IPS-20b (cell line): ENCODE measurements at regions not wholly inside any gene's neighbourhood (a gene's known extent, or its start where the extent isn't known, plus 50 kb on each side); places are given as distances from the start of the nearest gene placed in this dataset.

Source experiments
- H3K27ac ChIP-seq: one replicate; pipeline ENCODE4 v1.5.1; 2013; ENCODE audit warnings: low read length
- H3K27me3 ChIP-seq: 2 replicates; pipeline ENCODE4 v1.6.1; 2013; ENCODE audit warnings: mild to moderate bottlenecking, low read length, inconsistent platforms; ENCODE audit not compliant: insufficient read depth
- H3K36me3 ChIP-seq: 2 replicates; pipeline ENCODE4 v1.6.1; 2013; ENCODE audit warnings: low read depth, mild to moderate bottlenecking, inconsistent platforms, low read length, moderate library complexity; ENCODE audit not compliant: insufficient read depth
- H3K4me1 ChIP-seq: 2 replicates; pipeline ENCODE4 v1.6.1; 2013; ENCODE audit warnings: mild to moderate bottlenecking, control low read depth, inconsistent platforms, low read length, moderate library complexity; ENCODE audit not compliant: insufficient read depth
- H3K4me3 ChIP-seq: 2 replicates; pipeline ENCODE4 v1.5.1; 2013; ENCODE audit warnings: mild to moderate bottlenecking, low read length, inconsistent platforms
- H3K9ac ChIP-seq: 2 replicates; pipeline ENCODE4 v1.6.1; 2013; ENCODE audit warnings: low read depth, mild to moderate bottlenecking, inconsistent platforms, low read length, moderate library complexity
- H3K9me3 ChIP-seq: 2 replicates; pipeline ENCODE4 v1.6.1; 2013; ENCODE audit warnings: mild to moderate bottlenecking, low read depth, low read length, inconsistent platforms; ENCODE audit not compliant: insufficient read depth

GRCh38 chr7:54080525-54080924, 461.6 kb upstream of the VSTM2A start:
- Histone ChIP-seq H3K27ac (no peak overlapping the region), H3K4me1 (no peaks in the 10 kb centered on the region), H3K9ac (no peak overlapping the region), H3K27me3 (no peaks in the 10 kb centered on the region), H3K4me3 (no peak overlapping the region), H3K36me3 (no peaks in the 10 kb centered on the region), H3K9me3 (no peaks in the 10 kb centered on the region)

GRCh38 chr7:54080971-54081370, 461.2 kb upstream of the VSTM2A start:
- no peaks in the 10 kb centered on the region for H3K4me1 ChIP-seq
- H3K27ac ChIP-seq = no peak overlapping the region
- H3K36me3 ChIP-seq = no peaks in the 10 kb centered on the region
- H3K9ac ChIP-seq = no peak overlapping the region
- no peak overlapping the region for H3K4me3 ChIP-seq
- H3K27me3 ChIP-seq = no peaks in the 10 kb centered on the region
- no peaks in the 10 kb centered on the region for H3K9me3 ChIP-seq

GRCh38 chr7:54084340-54084739, 457.8 kb upstream of the VSTM2A start:
- Histone ChIP-seq H3K9ac (no peak overlapping the region), H3K4me1 (no peaks in the 10 kb centered on the region), H3K27me3 (no peaks in the 10 kb centered on the region), H3K27ac (no peak overlapping the region), H3K9me3 (no peaks in the 10 kb centered on the region), H3K4me3 (no peak overlapping the region), H3K36me3 (no peaks in the 10 kb centered on the region)

- Histone ChIP-seq H3K27ac (no peak overlapping the region), H3K4me1 (no peaks in the 10 kb centered on the region), H3K27me3 (no peaks in the 10 kb centered on the region), H3K4me3 (no peak overlapping the region), H3K36me3 (no peaks in the 10 kb centered on the region), H3K9ac (no peak overlapping the region), H3K9me3 (no peaks in the 10 kb centered on the region)
Measured at GRCh38 chr7:54090652-54091213, 451.4 kb upstream of the VSTM2A start.

GRCh38 chr7:54091322-54091721, 450.9 kb upstream of the VSTM2A start:
- Histone ChIP-seq H3K4me3 (no peak overlapping the region), H3K4me1 (no peaks in the 10 kb centered on the region), H3K36me3 (no peaks in the 10 kb centered on the region), H3K9me3 (no peaks in the 10 kb centered on the region), H3K27me3 (no peaks in the 10 kb centered on the region), H3K9ac (no peak overlapping the region), H3K27ac (no peak overlapping the region)

- H3K27me3 ChIP-seq = no peaks in the 10 kb centered on the region
- no peaks in the 10 kb centered on the region for H3K9me3 ChIP-seq
- no peak overlapping the region for H3K27ac ChIP-seq
- no peak overlapping the region for H3K4me3 ChIP-seq
- no peak overlapping the region for H3K9ac ChIP-seq
- no peaks in the 10 kb centered on the region for H3K36me3 ChIP-seq
- no peaks in the 10 kb centered on the region for H3K4me1 ChIP-seq
Measured at GRCh38 chr7:54097886-54098285, 444.3 kb upstream of the VSTM2A start.

- Histone ChIP-seq H3K4me1 (peaks cover 8% of the 10 kb centered on the region; the same call in 1 of the 2 replicates), H3K27ac (no peak overlapping the region), H3K9ac (no peak overlapping the region), H3K4me3 (no peak overlapping the region), H3K27me3 (no peaks in the 10 kb centered on the region), H3K36me3 (no peaks in the 10 kb centered on the region), H3K9me3 (no peaks in the 10 kb centered on the region)
Measured at GRCh38 chr7:54109501-54109900, 432.7 kb upstream of the VSTM2A start.

GRCh38 chr7:54111814-54112511, 430.2 kb upstream of the VSTM2A start:
- Histone ChIP-seq H3K9me3 (no peaks in the 10 kb centered on the region), H3K4me3 (no peak overlapping the region), H3K4me1 (peaks cover 4% of the 10 kb centered on the region; the same call in 1 of the 2 replicates), H3K27me3 (no peaks in the 10 kb centered on the region), H3K9ac (no peak overlapping the region), H3K27ac (no peak overlapping the region), H3K36me3 (no peaks in the 10 kb centered on the region)

- H3K4me3 ChIP-seq = no peak overlapping the region
- H3K9ac ChIP-seq = no peak overlapping the region
- no peaks in the 10 kb centered on the region for H3K27me3 ChIP-seq
- peaks cover 3% of the 10 kb centered on the region; the same call in 1 of the 2 replicates for H3K4me1 ChIP-seq
- no peaks in the 10 kb centered on the region for H3K36me3 ChIP-seq
- H3K9me3 ChIP-seq = no peaks in the 10 kb centered on the region
- H3K27ac ChIP-seq = no peak overlapping the region
Measured at GRCh38 chr7:54112567-54112966, 429.6 kb upstream of the VSTM2A start.

GRCh38 chr7:54115028-54115763, 427.0 kb upstream of the VSTM2A start:
- Histone ChIP-seq H3K4me1 (no peaks in the 10 kb centered on the region; the same call in 1 of the 2 replicates), H3K27me3 (no peaks in the 10 kb centered on the region), H3K9me3 (no peaks in the 10 kb centered on the region), H3K27ac (no peak overlapping the region), H3K36me3 (no peaks in the 10 kb centered on the region), H3K4me3 (no peak overlapping the region), H3K9ac (no peak overlapping the region)

- Histone ChIP-seq H3K27ac (no peak overlapping the region), H3K9ac (no peak overlapping the region), H3K27me3 (no peaks in the 10 kb centered on the region), H3K9me3 (no peaks in the 10 kb centered on the region), H3K36me3 (no peaks in the 10 kb centered on the region), H3K4me1 (no peaks in the 10 kb centered on the region; the same call in 1 of the 2 replicates), H3K4me3 (no peak overlapping the region)
Measured at GRCh38 chr7:54116956-54117355, 425.2 kb upstream of the VSTM2A start.

GRCh38 chr7:54129035-54129434, 413.1 kb upstream of the VSTM2A start:
- Histone ChIP-seq H3K9me3 (no peaks in the 10 kb centered on the region; the same call in 1 of the 2 replicates), H3K4me3 (no peak overlapping the region), H3K36me3 (no peaks in the 10 kb centered on the region), H3K27ac (no peak overlapping the region), H3K9ac (no peak overlapping the region), H3K4me1 (no peaks in the 10 kb centered on the region), H3K27me3 (no peaks in the 10 kb centered on the region)
